HL-60 (cell line): ENCODE measurements at regions not wholly inside any gene's neighbourhood (a gene's known extent, or its start where the extent isn't known, plus 50 kb on each side); places are given as distances from the start of the nearest gene placed in this dataset.

Source experiments
- CTCF ChIP-seq: IDR thresholded peaks from one replicate; pipeline ENCODE4 v1.5.1; 2011; ENCODE audit warnings: low read length, control low read depth, inconsistent platforms; ENCODE audit not compliant: insufficient read depth
- POLR2AphosphoS5 ChIP-seq: IDR thresholded peaks from 2 replicates; pipeline ENCODE4 v1.6.1; 2012; ENCODE audit warnings: low read depth
- REST ChIP-seq: IDR thresholded peaks from 2 replicates; pipeline ENCODE4 v1.6.1; 2012; ENCODE audit warnings: low read depth; ENCODE audit not compliant: insufficient replicate concordance
- SPI1 ChIP-seq: IDR thresholded peaks from 2 replicates; pipeline ENCODE4 v1.6.1; 2012; ENCODE audit warnings: low read depth, mild to moderate bottlenecking, borderline replicate concordance

- TF ChIP-seq CTCF (no peak), SPI1 (no peak), REST (no peak), POLR2AphosphoS5 (no peak)
These were observed 185.9 kb upstream of the S1PR3 start for GRCh38 chr9:88805217-88805943.
